GM18505 (cell line): ENCODE measurements at regions not wholly inside any gene's neighbourhood (a gene's known extent, or its start where the extent isn't known, plus 50 kb on each side); places are given as distances from the start of the nearest gene placed in this dataset.

Experiments
- ATAC-seq: cut with Tn5 transposase; IDR thresholded peaks from one replicate; pipeline ENCODE4 v1.9.1; 2021; ENCODE audit not compliant: unreplicated experiment
- POLR2A ChIP-seq: IDR thresholded peaks from 4 replicates; pipeline ENCODE4 v1.6.1; 2011; ENCODE audit warnings: borderline replicate concordance; ENCODE audit not compliant: insufficient read depth, insufficient read length; ENCODE audit errors: extremely low read depth

GRCh38 chr10:21315645-21316220 is 209.7 kb downstream of the SKIDA1 start:
- no peak for ATAC-seq

GRCh38 chr10:21314906-21315644 is 210.4 kb downstream of the SKIDA1 start:
- TF ChIP-seq POLR2A = no peak
- ATAC-seq = no peak

More at GRCh38 chr10:21315645-21316220, 209.7 kb downstream of the SKIDA1 start:
- TF ChIP-seq POLR2A = no peak

- no peak for TF ChIP-seq POLR2A
- no peak for ATAC-seq
Observed at GRCh38 chr10:21314111-21314626, 211.3 kb downstream of the SKIDA1 start.

- no peak for TF ChIP-seq POLR2A
- ATAC-seq = no peak
Observed at GRCh38 chr10:21313691-21314090, 211.8 kb downstream of the SKIDA1 start.

- no peak for TF ChIP-seq POLR2A
- ATAC-seq = no peak
Observed at GRCh38 chr10:21311426-21311825, 214.1 kb downstream of the SKIDA1 start.

GRCh38 chr10:21309427-21309826 is 216.1 kb downstream of the SKIDA1 start:
- no peak for TF ChIP-seq POLR2A
- ATAC-seq = no peak

GRCh38 chr10:21308946-21309345 is 216.5 kb downstream of the SKIDA1 start:
- no peak for ATAC-seq
- no peak for TF ChIP-seq POLR2A

- TF ChIP-seq POLR2A = no peak
- no peak for ATAC-seq
Observed at GRCh38 chr10:21308018-21308417, 217.5 kb downstream of the SKIDA1 start.

GRCh38 chr10:21304608-21305007 is 220.9 kb downstream of the SKIDA1 start:
- no peak for TF ChIP-seq POLR2A
- no peak for ATAC-seq

- no peak for TF ChIP-seq POLR2A
- ATAC-seq = no peak
Observed at GRCh38 chr10:21304198-21304597, 221.3 kb downstream of the SKIDA1 start.

- TF ChIP-seq POLR2A = no peak
- ATAC-seq = peak; percentile 58
Observed at GRCh38 chr10:21300551-21300950, 224.9 kb downstream of the SKIDA1 start.

GRCh38 chr10:21299330-21299729 is 226.2 kb downstream of the SKIDA1 start:
- no peak for ATAC-seq
- no peak for TF ChIP-seq POLR2A

- ATAC-seq = no peak
- no peak for TF ChIP-seq POLR2A
Observed at GRCh38 chr10:21298701-21299100, 226.8 kb downstream of the SKIDA1 start.
